ENCODE measurements at regions not wholly inside any gene's neighbourhood (a gene's known extent, or its start where the extent isn't known, plus 50 kb on each side); places are given as distances from the start of the nearest gene placed in this dataset.

DNA sequence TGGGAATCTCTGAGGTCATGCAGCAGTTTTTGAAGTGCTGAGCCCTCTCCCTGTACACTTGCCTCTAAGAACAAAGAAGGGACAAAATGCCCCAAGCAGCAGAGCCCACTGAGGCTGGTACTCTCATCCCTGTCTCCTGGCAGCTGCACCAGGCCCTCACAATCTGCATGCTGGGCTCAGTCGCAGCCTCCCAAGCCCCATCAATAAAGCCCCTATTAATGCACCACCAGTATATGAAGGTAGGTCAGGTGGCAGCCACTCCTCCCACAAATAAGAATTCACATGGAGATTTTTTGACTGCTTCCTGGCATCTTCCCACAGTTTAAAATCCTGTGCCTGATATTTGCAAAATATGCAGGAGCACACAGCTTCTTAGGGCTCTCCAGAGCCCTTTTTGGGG, 181.2 kb upstream of the PALMD start:
- H3K9me3 ChIP-seq, result no peaks in the 10 kb centered on the region
- no peak overlapping the region for H3K4me3 ChIP-seq
- H3K36me3 ChIP-seq (replicated peaks in 1 of 2; ENCODE audit: insufficient read depth in 1 of 2, low read depth in 2 of 2), result no peaks in the 10 kb centered on the region
- H3K27me3 ChIP-seq, result no peaks in the 10 kb centered on the region
- TF ChIP-seq, protein P1, sequence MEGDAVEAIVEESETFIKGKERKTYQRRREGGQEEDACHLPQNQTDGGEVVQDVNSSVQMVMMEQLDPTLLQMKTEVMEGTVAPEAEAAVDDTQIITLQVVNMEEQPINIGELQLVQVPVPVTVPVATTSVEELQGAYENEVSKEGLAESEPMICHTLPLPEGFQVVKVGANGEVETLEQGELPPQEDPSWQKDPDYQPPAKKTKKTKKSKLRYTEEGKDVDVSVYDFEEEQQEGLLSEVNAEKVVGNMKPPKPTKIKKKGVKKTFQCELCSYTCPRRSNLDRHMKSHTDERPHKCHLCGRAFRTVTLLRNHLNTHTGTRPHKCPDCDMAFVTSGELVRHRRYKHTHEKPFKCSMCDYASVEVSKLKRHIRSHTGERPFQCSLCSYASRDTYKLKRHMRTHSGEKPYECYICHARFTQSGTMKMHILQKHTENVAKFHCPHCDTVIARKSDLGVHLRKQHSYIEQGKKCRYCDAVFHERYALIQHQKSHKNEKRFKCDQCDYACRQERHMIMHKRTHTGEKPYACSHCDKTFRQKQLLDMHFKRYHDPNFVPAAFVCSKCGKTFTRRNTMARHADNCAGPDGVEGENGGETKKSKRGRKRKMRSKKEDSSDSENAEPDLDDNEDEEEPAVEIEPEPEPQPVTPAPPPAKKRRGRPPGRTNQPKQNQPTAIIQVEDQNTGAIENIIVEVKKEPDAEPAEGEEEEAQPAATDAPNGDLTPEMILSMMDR (IDR thresholded peaks at IDR 0.05), result no peak
- TF ChIP-seq POLR2A (IDR thresholded peaks at IDR 0.05), result no peak
- intact Hi-C loops (cut with DNase I), result no loop called here
- 90 to 94% methylated on average over 1 of the region's 1 CpG for WGBS, 2 donors
- H3K27ac ChIP-seq, result no peak overlapping the region
- ATAC-seq (no peak), DNase-seq (no peak)
- no peaks in the 10 kb centered on the region for H3K4me1 ChIP-seq

DNA sequence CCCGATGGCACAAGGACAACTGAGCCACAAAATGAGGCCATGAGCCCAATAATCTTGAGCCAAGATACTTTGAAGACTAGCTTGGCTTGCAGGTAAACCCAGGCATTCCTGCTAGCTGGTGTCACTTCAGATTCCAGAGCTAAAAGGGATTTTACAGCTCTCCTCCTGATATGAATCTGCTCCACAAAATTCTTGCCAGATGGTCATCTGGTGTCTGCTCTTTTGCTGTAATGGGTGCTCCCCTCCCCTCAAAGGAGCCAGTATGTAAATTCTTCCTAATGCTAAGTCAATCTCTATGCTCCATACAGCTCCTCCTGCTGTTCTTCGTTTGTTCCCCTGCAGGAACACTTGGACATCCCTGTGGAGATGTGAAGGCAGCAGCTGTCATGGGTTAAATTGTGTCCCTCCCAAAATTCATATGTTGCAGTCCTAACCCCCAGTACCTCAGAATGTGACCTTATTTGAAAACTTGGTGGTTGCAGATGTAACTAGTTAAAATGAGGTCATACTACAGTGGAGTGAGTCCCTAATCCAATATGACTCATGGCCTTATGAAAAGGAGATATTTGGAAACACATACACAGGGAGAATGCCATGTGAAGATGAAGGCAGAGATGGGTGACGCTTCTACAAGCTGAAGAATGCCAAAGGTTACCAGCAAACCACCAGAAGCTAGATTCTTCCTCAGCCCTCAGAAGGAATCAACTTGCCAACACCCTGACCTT, 180.6 kb upstream of the PALMD start:
- intact Hi-C loops (cut with DNase I), result no loop called here
- Histone ChIP-seq H3K36me3 (replicated peaks in 1 of 2; ENCODE audit: insufficient read depth in 1 of 2, low read depth in 2 of 2) (no peaks in the 10 kb centered on the region), H3K27me3 (no peaks in the 10 kb centered on the region), H3K9me3 (no peaks in the 10 kb centered on the region), H3K4me3 (no peak overlapping the region), H3K27ac (no peak overlapping the region), H3K4me1 (no peaks in the 10 kb centered on the region)
- DNase-seq (no peak), ATAC-seq (no peak)
- 51 to 59% methylated on average over 3 of the region's 3 CpGs for WGBS, 2 donors
- TF ChIP-seq POLR2A (IDR thresholded peaks at IDR 0.05), result no peak
- TF ChIP-seq, protein P1 (IDR thresholded peaks at IDR 0.05), result no peak

DNA sequence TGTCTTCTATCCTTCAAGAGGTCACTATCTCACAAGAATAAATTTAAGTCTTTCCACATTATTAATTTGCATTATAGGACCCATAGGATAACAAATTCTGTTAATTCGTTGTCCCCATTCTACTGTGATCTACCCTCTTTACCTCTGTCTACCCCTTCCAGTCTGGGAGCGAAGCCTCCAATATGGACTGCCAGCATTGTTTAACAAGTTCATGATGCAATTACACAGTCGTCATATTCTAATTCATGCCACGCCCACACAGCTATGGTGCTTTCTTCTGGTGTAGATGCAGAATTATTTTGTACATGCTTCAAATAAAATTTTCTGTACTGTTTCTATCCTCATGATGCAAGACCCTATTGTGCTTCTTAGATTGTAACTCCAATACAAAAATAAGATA, 178.3 kb upstream of the PALMD start:
- no peak overlapping the region for H3K4me3 ChIP-seq
- H3K36me3 ChIP-seq (replicated peaks in 1 of 2; ENCODE audit: insufficient read depth in 1 of 2, low read depth in 2 of 2), result no peaks in the 10 kb centered on the region
- no peaks in the 10 kb centered on the region for H3K4me1 ChIP-seq
- no peaks in the 10 kb centered on the region for H3K27me3 ChIP-seq
- ATAC-seq (no peak), DNase-seq (no peak)
- WGBS, 2 donors, result 64 to 72% methylated on average over 4 of the region's 4 CpGs
- no peak overlapping the region for H3K27ac ChIP-seq
- TF ChIP-seq, protein P1 (IDR thresholded peaks at IDR 0.05), result no peak
- no peak for TF ChIP-seq POLR2A (IDR thresholded peaks at IDR 0.05)
- H3K9me3 ChIP-seq, result no peaks in the 10 kb centered on the region
- intact Hi-C loops (cut with DNase I), result no loop called here

DNA sequence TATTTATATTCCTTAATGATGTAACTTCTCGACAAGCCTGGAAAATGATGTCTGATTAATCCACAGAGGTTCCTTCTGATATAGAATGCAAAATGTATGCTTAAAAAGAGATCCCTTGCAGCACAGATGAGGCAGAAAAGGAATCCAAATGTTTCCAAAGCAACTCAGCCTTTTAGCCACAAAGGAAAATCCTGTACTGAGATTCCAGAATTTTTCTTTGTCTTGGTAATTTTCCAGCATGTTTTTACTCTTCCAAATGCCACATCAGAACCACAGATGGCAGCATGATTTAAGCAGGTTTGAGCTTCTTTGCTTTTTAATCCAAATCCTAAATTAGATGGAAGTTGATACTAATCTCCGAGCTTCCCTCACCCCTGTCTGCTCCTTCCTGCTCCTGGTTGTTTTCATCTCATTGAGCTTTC, 176.4 kb upstream of the PALMD start:
- no peak for ATAC-seq
- intact Hi-C loops (cut with DNase I), result no loop called here

More for the DNA sequence above, 176.4 kb upstream of the PALMD start:
- 32 to 46% methylated on average over 2 of the region's 2 CpGs for WGBS, 2 donors
- H3K27ac ChIP-seq, result no peak overlapping the region
- no peaks in the 10 kb centered on the region for H3K36me3 ChIP-seq (replicated peaks in 1 of 2; ENCODE audit: insufficient read depth in 1 of 2, low read depth in 2 of 2)
- H3K4me3 ChIP-seq, result no peak overlapping the region
- no peaks in the 10 kb centered on the region for H3K27me3 ChIP-seq
- no peak for DNase-seq
- TF ChIP-seq, protein P1 (IDR thresholded peaks at IDR 0.05), result no peak
- TF ChIP-seq POLR2A (IDR thresholded peaks at IDR 0.05), result no peak
- no peaks in the 10 kb centered on the region for H3K9me3 ChIP-seq
- no peaks in the 10 kb centered on the region for H3K4me1 ChIP-seq
